Stimulated activated CD4-positive, alpha-beta T cell treated with anti-CD3 and anti-CD28 coated beads, TNF-alpha, amount 100 ng/mL, for 1 hour (primary cell): ENCODE measurements at regions not wholly inside any gene's neighbourhood (a gene's known extent, or its start where the extent isn't known, plus 50 kb on each side); places are given as distances from the start of the nearest gene placed in this dataset.
"Not testable (repeated sequence)": the region's sequence is repeated elsewhere in the genome, so short reads cannot be mapped to it uniquely, and the experiment has no call there.

Experiments
- DNase-seq, 3 donors: peaks; one replicate each; pipeline ENCODE4 v3.0.0-alpha.2; 2020; ENCODE audit warnings: low read depth in 3 of 3, low spot score in 1 of 3

- no peak for DNase-seq
These were observed 99.7 kb upstream of the CYRIA start for GRCh38 chr2:16765356-16765755.

GRCh38 chr2:16764487-16764886 is 98.9 kb upstream of the CYRIA start:
- DNase-seq, result no peak

- no peak for DNase-seq
These were observed 97.9 kb upstream of the CYRIA start for GRCh38 chr2:16763493-16763899.

- no peak for DNase-seq
These were observed 97.4 kb upstream of the CYRIA start for GRCh38 chr2:16763056-16763455.

- DNase-seq, result no peak
These were observed 94.8 kb upstream of the CYRIA start for GRCh38 chr2:16760426-16760825.

GRCh38 chr2:16756831-16757644 is 91.4 kb upstream of the CYRIA start:
- peak in 2 of 3 donors; percentile 29 to 34 for DNase-seq

- no peak for DNase-seq
These were observed 89.8 kb upstream of the CYRIA start for GRCh38 chr2:16755442-16755841.

- not testable (repeated sequence) for DNase-seq
These were observed 87.4 kb upstream of the CYRIA start for GRCh38 chr2:16753025-16753424.

- DNase-seq, result not testable (repeated sequence)
These were observed 85.2 kb upstream of the CYRIA start for GRCh38 chr2:16750925-16751214.

GRCh38 chr2:16750175-16750924 is 84.7 kb upstream of the CYRIA start:
- DNase-seq, result no peak

- DNase-seq, result not testable (repeated sequence)
These were observed 83.1 kb upstream of the CYRIA start for GRCh38 chr2:16748511-16749266.

- no peak for DNase-seq
These were observed 82.1 kb upstream of the CYRIA start for GRCh38 chr2:16747689-16748088.

- DNase-seq, result no peak
These were observed 81.6 kb upstream of the CYRIA start for GRCh38 chr2:16747257-16747656.

GRCh38 chr2:16746833-16747232 is 81.2 kb upstream of the CYRIA start:
- DNase-seq, result no peak

GRCh38 chr2:16746329-16746728 is 80.7 kb upstream of the CYRIA start:
- no peak for DNase-seq

GRCh38 chr2:16745466-16745865 is 79.8 kb upstream of the CYRIA start:
- no peak for DNase-seq

GRCh38 chr2:16744521-16744920 is 78.9 kb upstream of the CYRIA start:
- DNase-seq, result no peak

- DNase-seq, result no peak
These were observed 76.4 kb upstream of the CYRIA start for GRCh38 chr2:16742026-16742425.

- DNase-seq, result no peak
These were observed 75.9 kb upstream of the CYRIA start for GRCh38 chr2:16741498-16741897.

- no peak for DNase-seq
These were observed 74.3 kb upstream of the CYRIA start for GRCh38 chr2:16739778-16740581.
